NCI-H187 treated with DMSO at 0.1 percent for 48 hours (cell line): ENCODE measurements at regions not wholly inside any gene's neighbourhood (a gene's known extent, or its start where the extent isn't known, plus 50 kb on each side); places are given as distances from the start of the nearest gene placed in this dataset.
"Not testable (repeated sequence)": the region's sequence is repeated elsewhere in the genome, so short reads cannot be mapped to it uniquely, and the experiment has no call there.

ENCODE experiments used
- DNase-seq: peaks from one replicate; lab custom pipeline; 2025; lab: John Stamatoyannopoulos, UW

GRCh38 chr15:69760890-69761568 lies 308.4 kb downstream of the RPLP1 start:
- no peak for DNase-seq

- peak; percentile 49 for DNase-seq
These were observed 309.9 kb downstream of the RPLP1 start for GRCh38 chr15:69762373-69763148.

GRCh38 chr15:69763831-69764230 lies 311.2 kb downstream of the RPLP1 start:
- no peak for DNase-seq

GRCh38 chr15:69766156-69766555 lies 313.5 kb downstream of the RPLP1 start:
- no peak for DNase-seq

GRCh38 chr15:69767191-69767590 lies 314.6 kb downstream of the RPLP1 start:
- DNase-seq: no peak

GRCh38 chr15:69769336-69769735 lies 316.7 kb downstream of the RPLP1 start:
- not testable (repeated sequence) for DNase-seq

GRCh38 chr15:69774258-69774657 lies 321.6 kb downstream of the RPLP1 start:
- not testable (repeated sequence) for DNase-seq

GRCh38 chr15:69774711-69775110 lies 322.1 kb downstream of the RPLP1 start:
- DNase-seq: not testable (repeated sequence)

GRCh38 chr15:69777356-69777755 lies 320.4 kb downstream of the TLE3 start:
- DNase-seq: no peak

GRCh38 chr15:69780374-69780773 lies 317.3 kb downstream of the TLE3 start:
- no peak for DNase-seq

- no peak for DNase-seq
These were observed 316.7 kb downstream of the TLE3 start for GRCh38 chr15:69780981-69781380.

GRCh38 chr15:69781411-69782125 lies 316.1 kb downstream of the TLE3 start:
- DNase-seq: no peak

GRCh38 chr15:69782139-69782658 lies 315.5 kb downstream of the TLE3 start:
- no peak for DNase-seq

- no peak for DNase-seq
These were observed 314.9 kb downstream of the TLE3 start for GRCh38 chr15:69782809-69783208.

GRCh38 chr15:69783211-69783610 lies 314.5 kb downstream of the TLE3 start:
- no peak for DNase-seq

GRCh38 chr15:69784798-69785566 lies 312.7 kb downstream of the TLE3 start:
- no peak for DNase-seq

GRCh38 chr15:69786136-69786701 lies 311.5 kb downstream of the TLE3 start:
- DNase-seq: no peak

GRCh38 chr15:69787791-69788190 lies 309.9 kb downstream of the TLE3 start:
- DNase-seq: no peak

- DNase-seq: no peak
These were observed 307.9 kb downstream of the TLE3 start for GRCh38 chr15:69789648-69790393.

GRCh38 chr15:69790632-69791031 lies 307.1 kb downstream of the TLE3 start:
- DNase-seq: no peak

GRCh38 chr15:69792823-69793222 lies 304.9 kb downstream of the TLE3 start:
- no peak for DNase-seq
